A549 (cell line): ENCODE measurements at regions not wholly inside any gene's neighbourhood (a gene's known extent, or its start where the extent isn't known, plus 50 kb on each side); places are given as distances from the start of the nearest gene placed in this dataset.
A peak's percentile ranks its signal among the peaks of the same experiment; 100 is the strongest.

Experiments
- ATAC-seq, 2 experiments: fragments of 200-7000 bp in 1 of 2; fragments of >200 bp in 1 of 2; cut with Nextera tagmentation in 1 of 2; cut with Tn5 transposase in 1 of 2; 3 replicates each; pipeline versions ENCODE4 v1.8.0 to v1.9.1; 2018 to 2020; ENCODE audit warnings: mild to moderate bottlenecking in 1 of 2, moderate library complexity in 1 of 2
- CTCF ChIA-PET: fragments of 300-600 bp; sonication (Branson Sonifier 250); formaldehyde crosslinking; extraction: SDS; loops from one replicate; lab custom pipeline; 2021; ENCODE audit warnings: antibody characterized with exemption, inconsistent platforms; lab: Yijun Ruan, JAX
- POLR2A ChIA-PET: fragments of 350-600 bp; formaldehyde crosslinking; extraction: SDS; loops from one replicate; lab custom pipeline; 2021; ENCODE audit warnings: antibody characterized with exemption, inconsistent platforms; lab: Yijun Ruan, JAX
- DNase-seq, 2 experiments: peaks; one replicate each; pipeline versions ENCODE4 v3.0.0 to v3.0.0-alpha.2; 2011 to 2016; ENCODE audit warnings: low read depth in 1 of 2, low spot score in 1 of 2
- FAIRE-seq: peaks from 2 replicates; lab custom pipeline; 2011; peaks lifted over from hg19 to GRCh38; lab: Jason Lieb, UNC
- H3K27ac ChIP-seq, 2 experiments: fragments of >200 bp; sonication (Bioruptor Twin); formaldehyde crosslinking; 3 replicates each; pipeline ENCODE4 v1.5.1; 2016 to 2017
- H3K4me1 ChIP-seq: fragments of >200 bp; sonication (Bioruptor Twin); formaldehyde crosslinking; 3 replicates; pipeline ENCODE4 v1.6.1; 2016
- H3K4me2 ChIP-seq: fragments of >200 bp; sonication (Bioruptor Twin); formaldehyde crosslinking; 3 replicates; pipeline ENCODE4 v1.6.1; 2016
- H3K4me3 ChIP-seq: fragments of >200 bp; sonication (Bioruptor Twin); formaldehyde crosslinking; 3 replicates; pipeline ENCODE4 v1.5.1; 2016
- H3K9me3 ChIP-seq: fragments of >200 bp; sonication (Bioruptor Twin); formaldehyde crosslinking; 3 replicates; pipeline ENCODE4 v1.6.1; 2016
- BHLHE40 ChIP-seq: IDR thresholded peaks from 2 replicates; pipeline ENCODE4 v1.6.1; 2012; ENCODE audit warnings: low read depth, low read length, inconsistent platforms
- CBX2 ChIP-seq: fragments of 200-600 bp; sonication (generic); IDR thresholded peaks from 2 replicates; pipeline ENCODE4 v1.6.1; 2016; ENCODE audit warnings: low read depth, mild to moderate bottlenecking, borderline replicate concordance
- CBX8 ChIP-seq: fragments of 200-600 bp; sonication (generic); IDR thresholded peaks from 2 replicates; pipeline ENCODE4 v1.6.1; 2016
- CHD2 ChIP-seq: fragments of 150-350 bp; IDR thresholded peaks from 2 replicates; pipeline ENCODE4 v1.6.1; 2014; ENCODE audit warnings: low read length; ENCODE audit not compliant: partially characterized antibody
- CHD4 ChIP-seq: fragments of 200-600 bp; sonication (generic); IDR thresholded peaks from 2 replicates; pipeline ENCODE4 v1.6.1; 2016; ENCODE audit warnings: antibody characterized with exemption, mild to moderate bottlenecking, borderline replicate concordance
- EHF ChIP-seq: fragments of 250-450 bp; sonication (Bioruptor Pico); IDR thresholded peaks from 2 replicates; pipeline ENCODE4 v1.5.0; 2020; ENCODE audit warnings: mild to moderate bottlenecking
- ESRRA ChIP-seq: fragments of 150-350 bp; IDR thresholded peaks from 2 replicates; pipeline ENCODE4 v1.6.1; 2014; ENCODE audit warnings: mild to moderate bottlenecking, low read length, borderline replicate concordance
- FOSB ChIP-seq: fragments of 250-450 bp; sonication (Bioruptor Pico); IDR thresholded peaks from 2 replicates; pipeline ENCODE4 v1.5.0; 2020; ENCODE audit warnings: mild to moderate bottlenecking, moderate library complexity
- GATA3 ChIP-seq: IDR thresholded peaks from 2 replicates; pipeline ENCODE4 v1.6.1; 2012; ENCODE audit warnings: borderline replicate concordance
- HDAC2 ChIP-seq: fragments of 200-600 bp; sonication (generic); IDR thresholded peaks from 2 replicates; pipeline ENCODE4 v1.6.1; 2016
- HOXA7 ChIP-seq: fragments of 250-450 bp; sonication (Bioruptor Pico); IDR thresholded peaks from 2 replicates; pipeline ENCODE4 v1.5.0; 2020; ENCODE audit warnings: mild to moderate bottlenecking, moderate library complexity
- JUNB ChIP-seq: fragments of >200 bp; sonication (Bioruptor Twin); formaldehyde crosslinking; IDR thresholded peaks from 2 replicates; pipeline ENCODE4 v1.6.1; 2016
- KDM1A ChIP-seq: fragments of 200-600 bp; sonication (generic); IDR thresholded peaks from 2 replicates; pipeline ENCODE4 v1.6.1; 2016; ENCODE audit warnings: low read depth, mild to moderate bottlenecking
- KDM5A ChIP-seq: fragments of 200-600 bp; sonication (generic); IDR thresholded peaks from 2 replicates; pipeline ENCODE4 v1.6.1; 2016; ENCODE audit warnings: antibody characterized with exemption, mild to moderate bottlenecking
- MAFK ChIP-seq: fragments of 450-650 bp; IDR thresholded peaks from 2 replicates; pipeline ENCODE4 v1.6.1; 2014; ENCODE audit not compliant: partially characterized antibody
- MYC ChIP-seq: IDR thresholded peaks from 2 replicates; pipeline ENCODE4 v1.6.1; 2012; ENCODE audit warnings: mild to moderate bottlenecking, inconsistent platforms, low read length, improper control_type of control experiment, borderline replicate concordance
- NFE2L2 ChIP-seq: fragments of 150-350 bp; conservative IDR thresholded peaks from 2 replicates; pipeline ENCODE4 v1.6.1; 2014; ENCODE audit warnings: low read length
- NPAS2 ChIP-seq: fragments of 250-450 bp; sonication (Bioruptor Pico); IDR thresholded peaks from 2 replicates; pipeline ENCODE4 v1.8.0; 2022; ENCODE audit warnings: mild to moderate bottlenecking, moderate library complexity, borderline replicate concordance
- NR3C1 ChIP-seq: fragments of >200 bp; sonication (Bioruptor Twin); formaldehyde crosslinking; IDR thresholded peaks from 3 replicates; pipeline ENCODE4 v1.6.1; 2017
- POLR2AphosphoS2 ChIP-seq: conservative IDR thresholded peaks from 2 replicates; pipeline ENCODE4 v1.6.1; 2012; ENCODE audit warnings: low read length, improper control_type of control experiment, inconsistent platforms
- RARB ChIP-seq: fragments of 250-450 bp; sonication (Bioruptor Pico); IDR thresholded peaks from 2 replicates; pipeline ENCODE4 v1.8.0; 2021; ENCODE audit warnings: mild to moderate bottlenecking, moderate library complexity
- TP53 ChIP-seq: fragments of 250-450 bp; sonication (Bioruptor Pico); IDR thresholded peaks from 2 replicates; pipeline ENCODE4 v1.5.0; 2021; ENCODE audit warnings: mild to moderate bottlenecking, moderate library complexity
- ZFP36 ChIP-seq: fragments of 450-650 bp; IDR thresholded peaks from 2 replicates; pipeline ENCODE4 v1.6.1; 2014; ENCODE audit warnings: borderline replicate concordance; ENCODE audit not compliant: partially characterized antibody
- WGBS: methylation state at CpG from one replicate; pipeline ENCODE4 v1.1.6; 2017; ENCODE audit errors: missing lambda C conversion rate; 5-methylcytosine and 5-hydroxymethylcytosine counted together
- TF ChIP-seq, protein P1 (sequence below): fragments of 250-450 bp; sonication (Bioruptor Pico); IDR thresholded peaks from 2 replicates; pipeline ENCODE4 v1.5.0; 2021; ENCODE audit warnings: mild to moderate bottlenecking, moderate library complexity, borderline replicate concordance
- TF ChIP-seq, protein P2 (sequence below): fragments of >200 bp; sonication (Bioruptor Twin); formaldehyde crosslinking; IDR thresholded peaks from 3 replicates; pipeline ENCODE4 v1.5.1; 2016
- TF ChIP-seq, protein P3 (sequence below): IDR thresholded peaks from 2 replicates; pipeline ENCODE4 v1.6.1; 2012; ENCODE audit warnings: low read depth, borderline replicate concordance
- TF ChIP-seq, protein P4 (sequence below): fragments of >200 bp; sonication (Bioruptor Twin); formaldehyde crosslinking; IDR thresholded peaks from 2 replicates; pipeline ENCODE4 v1.6.1; 2016

DNA sequence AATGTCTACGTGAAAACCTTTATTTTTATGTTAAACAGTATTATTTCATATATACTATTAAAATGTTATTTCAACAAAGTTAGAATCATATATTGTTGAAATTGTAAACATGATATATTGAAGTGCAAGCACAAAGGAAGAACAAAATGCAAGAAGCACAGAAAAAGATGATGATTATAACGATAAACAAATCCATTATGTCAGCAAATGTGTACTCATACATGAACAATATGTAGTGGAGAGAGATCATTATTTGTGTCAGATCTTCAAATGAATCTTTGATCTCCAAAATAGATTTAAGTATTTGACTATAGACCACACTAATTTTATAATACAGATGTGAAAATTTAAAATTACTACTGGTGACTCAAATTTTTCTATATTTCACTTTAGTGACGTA, 1104.4 kb upstream of the CRIM1 start:
- ChIA-PET CTCF (no interaction called here), POLR2A (no interaction called here)
- no peak overlapping the region for H3K27ac ChIP-seq
- ATAC-seq (no peak), DNase-seq (no peak), FAIRE-seq (no peak)
- TF ChIP-seq MAFK (peak; percentile 62), TP53 (CRISPR knock-in tag) (no peak)
- H3K4me1 ChIP-seq = no peaks in the 10 kb centered on the region
- H3K4me3 ChIP-seq = no peak overlapping the region
- WGBS = 12% methylated on average over 3 of the region's 3 CpGs
- peaks cover 3% of the 10 kb centered on the region; the same call in 1 of the 3 replicates for H3K9me3 ChIP-seq
- H3K4me2 ChIP-seq = no peak overlapping the region

DNA sequence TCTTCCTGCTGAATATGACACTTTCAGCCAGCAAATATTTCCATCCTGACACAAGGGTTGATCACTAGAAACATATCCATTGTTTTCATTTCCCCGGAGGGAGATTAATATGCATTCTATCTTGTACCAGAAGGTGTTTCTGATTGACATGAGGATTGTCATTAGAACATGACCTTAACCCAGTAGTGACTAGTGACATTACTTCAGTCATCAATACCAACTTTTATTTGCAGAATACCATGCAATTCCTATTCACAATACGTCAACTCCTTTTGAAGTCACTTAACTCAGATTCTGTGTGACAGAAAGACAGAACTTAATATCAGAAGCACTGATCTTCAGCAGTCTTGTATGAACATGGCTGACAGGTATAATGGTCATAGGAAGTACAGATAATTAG, 1108.9 kb upstream of the CRIM1 start:
- Histone ChIP-seq H3K9me3 (peaks cover 3% of the 10 kb centered on the region; the same call in 1 of the 3 replicates), H3K27ac (no peak overlapping the region), H3K4me1 (no peaks in the 10 kb centered on the region), H3K4me3 (no peak overlapping the region), H3K4me2 (no peak overlapping the region)
- ChIA-PET POLR2A (no interaction called here), CTCF (no interaction called here)
- TF ChIP-seq ZFP36 (no peak), GATA3 (no peak), CBX8 (no peak), KDM1A (no peak), EHF (CRISPR knock-in tag) (no peak), HOXA7 (CRISPR knock-in tag) (no peak), CHD4 (no peak), POLR2AphosphoS2 (no peak), KDM5A (no peak), BHLHE40 (no peak)
- TF ChIP-seq, protein P1, sequence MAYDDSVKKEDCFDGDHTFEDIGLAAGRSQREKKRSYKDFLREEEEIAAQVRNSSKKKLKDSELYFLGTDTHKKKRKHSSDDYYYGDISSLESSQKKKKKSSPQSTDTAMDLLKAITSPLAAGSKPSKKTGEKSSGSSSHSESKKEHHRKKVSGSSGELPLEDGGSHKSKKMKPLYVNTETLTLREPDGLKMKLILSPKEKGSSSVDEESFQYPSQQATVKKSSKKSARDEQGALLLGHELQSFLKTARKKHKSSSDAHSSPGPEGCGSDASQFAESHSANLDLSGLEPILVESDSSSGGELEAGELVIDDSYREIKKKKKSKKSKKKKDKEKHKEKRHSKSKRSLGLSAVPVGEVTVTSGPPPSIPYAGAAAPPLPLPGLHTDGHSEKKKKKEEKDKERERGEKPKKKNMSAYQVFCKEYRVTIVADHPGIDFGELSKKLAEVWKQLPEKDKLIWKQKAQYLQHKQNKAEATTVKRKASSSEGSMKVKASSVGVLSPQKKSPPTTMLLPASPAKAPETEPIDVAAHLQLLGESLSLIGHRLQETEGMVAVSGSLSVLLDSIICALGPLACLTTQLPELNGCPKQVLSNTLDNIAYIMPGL = no peak
- no peak for FAIRE-seq
- no peak for DNase-seq
- WGBS = 14% methylated on average over 2 of the region's 2 CpGs
- ATAC-seq = no peak

DNA sequence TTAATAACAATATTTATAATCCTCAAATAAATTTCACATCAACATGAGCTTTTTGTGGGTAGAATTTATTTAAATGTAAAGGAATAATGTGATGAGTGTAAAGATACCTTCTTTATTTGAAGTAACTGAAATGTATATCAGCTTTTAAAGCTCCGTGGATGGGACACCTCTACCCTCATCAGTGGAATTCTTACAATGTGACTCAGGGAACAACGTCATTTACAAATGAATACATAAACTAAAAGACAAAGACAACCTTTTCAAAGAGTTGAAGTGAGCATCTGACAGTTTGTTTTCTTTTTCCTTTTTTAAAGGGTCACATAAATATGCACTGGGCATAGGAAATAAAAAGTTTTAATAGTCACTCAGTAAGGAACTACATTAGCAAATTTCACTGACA, 1127.0 kb upstream of the CRIM1 start:
- ChIA-PET POLR2A (no interaction called here), CTCF (no interaction called here)
- Histone ChIP-seq H3K4me2 (no peak overlapping the region), H3K27ac (no peak overlapping the region), H3K4me1 (no peaks in the 10 kb centered on the region), H3K4me3 (no peak overlapping the region), H3K9me3 (no peaks in the 10 kb centered on the region)
- DNase-seq (no peak), ATAC-seq (no peak), FAIRE-seq (no peak)
- TF ChIP-seq KDM5A (no peak), HDAC2 (no peak), NR3C1 (no peak), BHLHE40 (no peak), ESRRA (no peak), FOSB (CRISPR knock-in tag) (no peak), MYC (no peak), RARB (CRISPR knock-in tag) (no peak), CBX2 (no peak), JUNB (no peak), NPAS2 (CRISPR knock-in tag) (no peak), MAFK (no peak), CHD2 (no peak), NFE2L2 (no peak)
- TF ChIP-seq, protein P2, sequence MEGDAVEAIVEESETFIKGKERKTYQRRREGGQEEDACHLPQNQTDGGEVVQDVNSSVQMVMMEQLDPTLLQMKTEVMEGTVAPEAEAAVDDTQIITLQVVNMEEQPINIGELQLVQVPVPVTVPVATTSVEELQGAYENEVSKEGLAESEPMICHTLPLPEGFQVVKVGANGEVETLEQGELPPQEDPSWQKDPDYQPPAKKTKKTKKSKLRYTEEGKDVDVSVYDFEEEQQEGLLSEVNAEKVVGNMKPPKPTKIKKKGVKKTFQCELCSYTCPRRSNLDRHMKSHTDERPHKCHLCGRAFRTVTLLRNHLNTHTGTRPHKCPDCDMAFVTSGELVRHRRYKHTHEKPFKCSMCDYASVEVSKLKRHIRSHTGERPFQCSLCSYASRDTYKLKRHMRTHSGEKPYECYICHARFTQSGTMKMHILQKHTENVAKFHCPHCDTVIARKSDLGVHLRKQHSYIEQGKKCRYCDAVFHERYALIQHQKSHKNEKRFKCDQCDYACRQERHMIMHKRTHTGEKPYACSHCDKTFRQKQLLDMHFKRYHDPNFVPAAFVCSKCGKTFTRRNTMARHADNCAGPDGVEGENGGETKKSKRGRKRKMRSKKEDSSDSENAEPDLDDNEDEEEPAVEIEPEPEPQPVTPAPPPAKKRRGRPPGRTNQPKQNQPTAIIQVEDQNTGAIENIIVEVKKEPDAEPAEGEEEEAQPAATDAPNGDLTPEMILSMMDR = no peak
- TF ChIP-seq, protein P3, sequence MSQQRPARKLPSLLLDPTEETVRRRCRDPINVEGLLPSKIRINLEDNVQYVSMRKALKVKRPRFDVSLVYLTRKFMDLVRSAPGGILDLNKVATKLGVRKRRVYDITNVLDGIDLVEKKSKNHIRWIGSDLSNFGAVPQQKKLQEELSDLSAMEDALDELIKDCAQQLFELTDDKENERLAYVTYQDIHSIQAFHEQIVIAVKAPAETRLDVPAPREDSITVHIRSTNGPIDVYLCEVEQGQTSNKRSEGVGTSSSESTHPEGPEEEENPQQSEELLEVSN = no peak
- TF ChIP-seq, protein P4, sequence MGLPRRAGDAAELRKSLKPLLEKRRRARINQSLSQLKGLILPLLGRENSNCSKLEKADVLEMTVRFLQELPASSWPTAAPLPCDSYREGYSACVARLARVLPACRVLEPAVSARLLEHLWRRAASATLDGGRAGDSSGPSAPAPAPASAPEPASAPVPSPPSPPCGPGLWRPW = no peak
- TF ChIP-seq, protein P1 = no peak
- WGBS = 5% methylated on average over 2 of the region's 2 CpGs
